GM21717 (cell line): ENCODE measurements at regions not wholly inside any gene's neighbourhood (a gene's known extent, or its start where the extent isn't known, plus 50 kb on each side); places are given as distances from the start of the nearest gene placed in this dataset.

Source experiments
- ATAC-seq: cut with Tn5 transposase; IDR thresholded peaks from one replicate; pipeline ENCODE4 v1.9.1; 2021; ENCODE audit warnings: mild to moderate bottlenecking, moderate library complexity; ENCODE audit not compliant: unreplicated experiment

- ATAC-seq = no peak
Measured at GRCh38 chr15:95865330-95865739, 465.2 kb upstream of the NR2F2 start.

- no peak for ATAC-seq
Measured at GRCh38 chr15:95866711-95867440, 463.6 kb upstream of the NR2F2 start.

- ATAC-seq = no peak
Measured at GRCh38 chr15:95868450-95868849, 462.1 kb upstream of the NR2F2 start.

GRCh38 chr15:95868970-95869369 lies 461.5 kb upstream of the NR2F2 start:
- ATAC-seq = no peak

- ATAC-seq = no peak
Measured at GRCh38 chr15:95869920-95870319, 460.6 kb upstream of the NR2F2 start.

GRCh38 chr15:95872366-95872771 lies 458.1 kb upstream of the NR2F2 start:
- ATAC-seq = no peak

GRCh38 chr15:95874637-95875036 lies 455.9 kb upstream of the NR2F2 start:
- ATAC-seq = no peak

GRCh38 chr15:95875121-95875643 lies 455.3 kb upstream of the NR2F2 start:
- no peak for ATAC-seq

- ATAC-seq = no peak
Measured at GRCh38 chr15:95880031-95880570, 450.4 kb upstream of the NR2F2 start.

GRCh38 chr15:95880630-95881029 lies 449.9 kb upstream of the NR2F2 start:
- no peak for ATAC-seq

- ATAC-seq = no peak
Measured at GRCh38 chr15:95883064-95883463, 447.4 kb upstream of the NR2F2 start.

GRCh38 chr15:95884276-95884675 lies 446.2 kb upstream of the NR2F2 start:
- ATAC-seq = no peak

GRCh38 chr15:95887666-95888390 lies 442.7 kb upstream of the NR2F2 start:
- ATAC-seq = no peak

- ATAC-seq = no peak
Measured at GRCh38 chr15:95888762-95889161, 441.7 kb upstream of the NR2F2 start.

- no peak for ATAC-seq
Measured at GRCh38 chr15:95894407-95894956, 436.0 kb upstream of the NR2F2 start.

- no peak for ATAC-seq
Measured at GRCh38 chr15:95895508-95895907, 435.0 kb upstream of the NR2F2 start.

- no peak for ATAC-seq
Measured at GRCh38 chr15:95897651-95898050, 432.8 kb upstream of the NR2F2 start.

GRCh38 chr15:95898761-95899160 lies 431.7 kb upstream of the NR2F2 start:
- no peak for ATAC-seq

- no peak for ATAC-seq
Measured at GRCh38 chr15:95901271-95901670, 429.2 kb upstream of the NR2F2 start.

- ATAC-seq = no peak
Measured at GRCh38 chr15:95902606-95903005, 427.9 kb upstream of the NR2F2 start.

- ATAC-seq = no peak
Measured at GRCh38 chr15:95903352-95903751, 427.1 kb upstream of the NR2F2 start.
